Vagina (tissue), 2 donors: ENCODE measurements at regions not wholly inside any gene's neighbourhood (a gene's known extent, or its start where the extent isn't known, plus 50 kb on each side); places are given as distances from the start of the nearest gene placed in this dataset.

ENCODE experiments used
- POLR2A ChIP-seq, 2 donors: fragments of 450-650 bp; IDR thresholded peaks; one replicate each; pipeline ENCODE4 v1.6.1; 2017; ENCODE audit warnings: antibody characterized with exemption in 2 of 2, mild to moderate bottlenecking in 2 of 2, moderate library complexity in 2 of 2
- POLR2AphosphoS5 ChIP-seq, 2 donors: sonication (generic); formaldehyde crosslinking; IDR thresholded peaks; one replicate each; pipeline ENCODE4 v1.9.0; 2017; ENCODE audit warnings: antibody characterized with exemption in 2 of 2, mild to moderate bottlenecking in 2 of 2, low read depth in 1 of 2; ENCODE audit not compliant: insufficient read depth in 1 of 2
- TF ChIP-seq, protein P1 (sequence below), 3 experiments: fragments of 450-650 bp in 2 of 3; fragments of 200-600 bp in 1 of 3; sonication (generic) in 1 of 3; IDR thresholded peaks; one replicate each; pipeline ENCODE4 v1.5.1; 2017 to 2019; ENCODE audit warnings: antibody characterized with exemption in 3 of 3, mild to moderate bottlenecking in 2 of 3, moderate library complexity in 2 of 3

- TF ChIP-seq, protein P1, sequence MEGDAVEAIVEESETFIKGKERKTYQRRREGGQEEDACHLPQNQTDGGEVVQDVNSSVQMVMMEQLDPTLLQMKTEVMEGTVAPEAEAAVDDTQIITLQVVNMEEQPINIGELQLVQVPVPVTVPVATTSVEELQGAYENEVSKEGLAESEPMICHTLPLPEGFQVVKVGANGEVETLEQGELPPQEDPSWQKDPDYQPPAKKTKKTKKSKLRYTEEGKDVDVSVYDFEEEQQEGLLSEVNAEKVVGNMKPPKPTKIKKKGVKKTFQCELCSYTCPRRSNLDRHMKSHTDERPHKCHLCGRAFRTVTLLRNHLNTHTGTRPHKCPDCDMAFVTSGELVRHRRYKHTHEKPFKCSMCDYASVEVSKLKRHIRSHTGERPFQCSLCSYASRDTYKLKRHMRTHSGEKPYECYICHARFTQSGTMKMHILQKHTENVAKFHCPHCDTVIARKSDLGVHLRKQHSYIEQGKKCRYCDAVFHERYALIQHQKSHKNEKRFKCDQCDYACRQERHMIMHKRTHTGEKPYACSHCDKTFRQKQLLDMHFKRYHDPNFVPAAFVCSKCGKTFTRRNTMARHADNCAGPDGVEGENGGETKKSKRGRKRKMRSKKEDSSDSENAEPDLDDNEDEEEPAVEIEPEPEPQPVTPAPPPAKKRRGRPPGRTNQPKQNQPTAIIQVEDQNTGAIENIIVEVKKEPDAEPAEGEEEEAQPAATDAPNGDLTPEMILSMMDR (IDR thresholded peaks at IDR 0.05), result no peak
- TF ChIP-seq POLR2AphosphoS5 (IDR thresholded peaks at IDR 0.05; ENCODE audit: insufficient read depth in 1 of 2, low read depth in 1 of 2) (no peak), POLR2A (IDR thresholded peaks at IDR 0.05) (no peak)
Measured at GRCh38 chr1:29823561-29823960, 587.2 kb downstream of the PTPRU start.
